Stomach (tissue), 8 donors: ENCODE measurements at regions not wholly inside any gene's neighbourhood (a gene's known extent, or its start where the extent isn't known, plus 50 kb on each side); places are given as distances from the start of the nearest gene placed in this dataset.
"Not testable (repeated sequence)": the region's sequence is repeated elsewhere in the genome, so short reads cannot be mapped to it uniquely, and the experiment has no call there.

Source experiments
- DNase-seq, 2 donors: peaks; one replicate each; pipeline versions ENCODE4 v3.0.0 to v3.0.0-alpha.2; 2013 to 2019
- H3K27ac ChIP-seq, 5 donors: fragments of 200-600 bp in 4 of 5; sonication (generic) in 4 of 5; one replicate each; pipeline ENCODE4 v1.5.1; 2013 to 2019; ENCODE audit warnings: mild to moderate bottlenecking in 1 of 5, moderate library complexity in 1 of 5
- H3K27me3 ChIP-seq, 3 donors: fragments of 200-600 bp; sonication (generic); one replicate each; pipeline ENCODE4 v1.5.1; 2017 to 2019; ENCODE audit warnings: mixed run types in 1 of 3
- H3K36me3 ChIP-seq, 4 donors: fragments of 200-600 bp; sonication (generic); 1 replicate in 3 of 4; 2 replicates in 1 of 4; pipeline ENCODE4 v1.5.1; 2016 to 2019
- H3K4me1 ChIP-seq, 4 donors: fragments of 200-600 bp; sonication (generic); one replicate each; pipeline ENCODE4 v1.5.1; 2016 to 2019
- H3K4me3 ChIP-seq, 4 donors: fragments of 200-600 bp; sonication (generic) in 3 of 4; one replicate each; pipeline ENCODE4 v1.5.1; 2016 to 2019; ENCODE audit warnings: mild to moderate bottlenecking in 1 of 4
- H3K9me3 ChIP-seq, 4 donors: fragments of 200-600 bp; sonication (generic); one replicate each; pipeline ENCODE4 v1.5.1; 2016 to 2019
- EP300 ChIP-seq: sonication (generic); formaldehyde crosslinking; IDR thresholded peaks from one replicate; pipeline ENCODE4 v1.6.1; 2017; ENCODE audit warnings: antibody characterized with exemption
- POLR2A ChIP-seq, 4 donors: fragments of 450-650 bp; IDR thresholded peaks; one replicate each; pipeline ENCODE4 v1.6.1; 2016; ENCODE audit warnings: antibody characterized with exemption in 4 of 4, control low read depth in 2 of 4, mild to moderate bottlenecking in 1 of 4, moderate library complexity in 1 of 4
- POLR2AphosphoS5 ChIP-seq, 3 donors: sonication (generic); formaldehyde crosslinking; IDR thresholded peaks; one replicate each; pipeline ENCODE4 v1.6.1; 2016; ENCODE audit warnings: antibody characterized with exemption in 3 of 3
- WGBS, 5 donors: extraction: QIAGEN DNeasy Blood & Tissue Kit in 3 of 5; methylation state at CpG; one replicate each; pipeline versions ENCODE4 v1.1.5 to v1.1.7; 2013 to 2018; 5-methylcytosine and 5-hydroxymethylcytosine counted together
- intact Hi-C: fragments of 100-400 bp; cut with DNase I; formaldehyde crosslinking; loops from one replicate; pipeline ENCODE4 v1.15.1; 2023; ENCODE audit warnings: low total_unique reads
- TF ChIP-seq, protein P1 (sequence below), 7 experiments: fragments of 450-650 bp in 4 of 7; fragments of 200-600 bp in 3 of 7; sonication (generic) in 3 of 7; IDR thresholded peaks; one replicate each; pipeline ENCODE4 v1.5.1; 2016 to 2019; ENCODE audit warnings: antibody characterized with exemption in 7 of 7, control low read depth in 2 of 7, mild to moderate bottlenecking in 1 of 7
- donor health status: healthy with polysubstance abuse.
- donor health status: Bipolar disorder and iron deficiency.
- donor health status: healthy.

DNA sequence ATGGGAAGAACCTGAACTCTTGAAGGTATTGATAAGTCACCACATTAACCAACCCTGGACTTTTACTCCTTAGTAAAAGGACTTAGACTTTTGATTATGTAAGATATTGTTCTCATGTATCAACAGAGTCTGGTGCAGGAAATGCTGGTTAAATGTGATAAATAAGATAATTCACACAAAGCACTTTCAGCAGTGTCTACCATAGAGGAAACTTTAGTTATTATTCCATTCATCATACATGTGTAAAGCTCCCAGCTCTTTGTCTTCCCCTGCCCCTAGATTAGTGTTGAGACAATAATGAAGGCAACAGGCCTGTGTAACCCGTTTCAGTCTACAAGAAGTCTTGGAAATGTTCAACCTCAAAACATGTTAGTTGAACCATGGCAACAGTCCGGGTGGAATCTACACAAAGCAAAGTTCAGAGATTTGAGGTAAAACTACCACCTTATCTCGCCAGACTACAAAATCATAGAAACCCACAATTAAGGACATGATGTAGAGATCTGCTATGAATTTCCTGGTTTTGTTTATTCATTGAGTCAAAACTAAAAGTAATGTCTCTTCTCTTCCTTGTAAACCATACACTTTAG lies 109.9 kb upstream of the ADO start:
- peaks cover 3 to 22% (median 12%) of the 10 kb centered on the region in 4 donors for H3K9me3 ChIP-seq
- TF ChIP-seq EP300 (no peak), POLR2AphosphoS5 (IDR thresholded peaks at IDR 0.05) (no peak), POLR2A (IDR thresholded peaks at IDR 0.05) (no peak)
- TF ChIP-seq, protein P1, sequence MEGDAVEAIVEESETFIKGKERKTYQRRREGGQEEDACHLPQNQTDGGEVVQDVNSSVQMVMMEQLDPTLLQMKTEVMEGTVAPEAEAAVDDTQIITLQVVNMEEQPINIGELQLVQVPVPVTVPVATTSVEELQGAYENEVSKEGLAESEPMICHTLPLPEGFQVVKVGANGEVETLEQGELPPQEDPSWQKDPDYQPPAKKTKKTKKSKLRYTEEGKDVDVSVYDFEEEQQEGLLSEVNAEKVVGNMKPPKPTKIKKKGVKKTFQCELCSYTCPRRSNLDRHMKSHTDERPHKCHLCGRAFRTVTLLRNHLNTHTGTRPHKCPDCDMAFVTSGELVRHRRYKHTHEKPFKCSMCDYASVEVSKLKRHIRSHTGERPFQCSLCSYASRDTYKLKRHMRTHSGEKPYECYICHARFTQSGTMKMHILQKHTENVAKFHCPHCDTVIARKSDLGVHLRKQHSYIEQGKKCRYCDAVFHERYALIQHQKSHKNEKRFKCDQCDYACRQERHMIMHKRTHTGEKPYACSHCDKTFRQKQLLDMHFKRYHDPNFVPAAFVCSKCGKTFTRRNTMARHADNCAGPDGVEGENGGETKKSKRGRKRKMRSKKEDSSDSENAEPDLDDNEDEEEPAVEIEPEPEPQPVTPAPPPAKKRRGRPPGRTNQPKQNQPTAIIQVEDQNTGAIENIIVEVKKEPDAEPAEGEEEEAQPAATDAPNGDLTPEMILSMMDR (IDR thresholded peaks at IDR 0.05) = no peak
- no peaks in the 10 kb centered on the region for H3K27me3 ChIP-seq
- H3K4me3 ChIP-seq = no peak overlapping the region
- H3K4me1 ChIP-seq = no peaks in the 10 kb centered on the region
- DNase-seq = no peak
- WGBS, 5 donors = 36 to 51% (median 41%) methylated on average over 3 of the region's 3 CpGs
- no peak overlapping the region for H3K27ac ChIP-seq
- intact Hi-C loops = no loop called here
- no peaks in the 10 kb centered on the region for H3K36me3 ChIP-seq

GRCh38 chr10:62696798-62697197 lies 107.7 kb upstream of the ADO start:
- no peaks in the 10 kb centered on the region for H3K36me3 ChIP-seq
- no peak overlapping the region for H3K27ac ChIP-seq
- H3K4me1 ChIP-seq = no peaks in the 10 kb centered on the region
- no peaks in the 10 kb centered on the region for H3K27me3 ChIP-seq
- H3K9me3 ChIP-seq = peaks cover 3 to 32% (median 19%) of the 10 kb centered on the region in 4 donors
- H3K4me3 ChIP-seq = no peak overlapping the region
- intact Hi-C loops = no loop called here
- TF ChIP-seq, protein P1 (IDR thresholded peaks at IDR 0.05) = no peak
- TF ChIP-seq POLR2AphosphoS5 (IDR thresholded peaks at IDR 0.05) (no peak), POLR2A (IDR thresholded peaks at IDR 0.05) (no peak), EP300 (no peak)
- no peak for DNase-seq
- 63 to 69% (median 64%) methylated on average over 2 of the region's 2 CpGs for WGBS, 5 donors

DNA sequence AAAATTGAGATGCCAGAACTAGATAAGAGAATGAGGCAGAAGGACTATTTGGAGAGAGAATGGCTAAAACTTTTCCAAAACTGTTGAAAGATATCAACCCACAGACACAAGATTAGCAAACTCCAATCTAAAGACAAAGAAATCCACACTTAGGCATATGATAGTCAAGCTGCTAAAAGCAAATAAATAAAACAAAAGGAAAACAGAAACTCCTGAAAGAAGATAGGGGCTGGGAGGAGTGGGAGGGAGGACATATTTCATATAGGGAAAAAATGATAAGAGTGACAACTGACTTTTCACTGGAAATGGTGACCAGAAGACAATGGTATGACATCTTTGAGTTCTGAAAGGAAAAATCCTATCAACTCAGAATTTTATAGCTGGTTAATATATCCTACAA lies 105.4 kb upstream of the ADO start:
- intact Hi-C loops = no loop called here
- TF ChIP-seq POLR2AphosphoS5 (IDR thresholded peaks at IDR 0.05) (no peak), EP300 (no peak), POLR2A (IDR thresholded peaks at IDR 0.05) (no peak)
- TF ChIP-seq, protein P1 (IDR thresholded peaks at IDR 0.05) = no peak
- peaks cover 3 to 36% (median 19%) of the 10 kb centered on the region in 4 donors for H3K9me3 ChIP-seq
- H3K27ac ChIP-seq = no peak overlapping the region
- H3K27me3 ChIP-seq = no peaks in the 10 kb centered on the region
- no peaks in the 10 kb centered on the region for H3K4me1 ChIP-seq
- no peaks in the 10 kb centered on the region for H3K36me3 ChIP-seq
- DNase-seq = no peak
- H3K4me3 ChIP-seq = no peak overlapping the region

DNA sequence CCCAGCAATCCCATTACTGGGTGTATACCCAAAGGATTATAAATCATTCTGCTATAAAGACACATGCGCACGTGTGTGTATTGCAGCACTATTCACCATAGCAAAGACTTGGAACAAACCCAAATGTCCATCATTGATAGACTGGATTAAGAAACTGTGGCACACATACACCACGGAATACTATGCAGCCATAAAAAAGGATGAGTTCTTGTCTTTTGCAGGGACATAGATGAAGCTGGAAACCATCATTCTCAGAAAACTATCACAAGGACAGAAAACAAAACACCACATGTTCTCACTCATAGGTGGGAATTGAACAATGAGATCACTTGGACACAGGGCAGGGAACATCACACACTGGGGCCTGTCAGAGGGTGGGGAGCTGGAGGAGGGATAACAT lies 100.4 kb upstream of the ADO start:
- H3K27me3 ChIP-seq, H3K27ac ChIP-seq, H3K4me1 ChIP-seq, DNase-seq, H3K36me3 ChIP-seq, intact Hi-C loops, H3K4me3 ChIP-seq: not testable (repeated sequence)
- H3K9me3 ChIP-seq = peaks cover 3 to 21% (median 12%) of the 10 kb centered on the region in 4 donors
- 87 to 93% (median 93%) methylated on average over 3 of the region's 3 CpGs for WGBS, 5 donors

- Histone ChIP-seq H3K4me3 (no peak overlapping the region), H3K4me1 (no peaks in the 10 kb centered on the region), H3K36me3 (no peaks in the 10 kb centered on the region), H3K27me3 (no peaks in the 10 kb centered on the region), H3K27ac (no peak overlapping the region), H3K9me3 (peaks cover 0 to 7% (median 1%) of the 10 kb centered on the region in 4 donors)
- DNase-seq = no peak
- TF ChIP-seq EP300 (no peak), POLR2A (IDR thresholded peaks at IDR 0.05) (no peak), POLR2AphosphoS5 (IDR thresholded peaks at IDR 0.05) (no peak)
- TF ChIP-seq, protein P1 (IDR thresholded peaks at IDR 0.05) = no peak
- intact Hi-C loops = no loop called here
- 89 to 97% (median 90%) methylated on average over 2 of the region's 2 CpGs for WGBS, 5 donors
Measured at GRCh38 chr10:62705789-62706188, 98.7 kb upstream of the ADO start.
